Stomach (tissue), 4 donors: ENCODE measurements at regions not wholly inside any gene's neighbourhood (a gene's known extent, or its start where the extent isn't known, plus 50 kb on each side); places are given as distances from the start of the nearest gene placed in this dataset.

Source experiments
- POLR2A ChIP-seq, 4 donors: fragments of 450-650 bp; IDR thresholded peaks; one replicate each; pipeline ENCODE4 v1.6.1; 2016; ENCODE audit warnings: antibody characterized with exemption in 4 of 4, control low read depth in 2 of 4, mild to moderate bottlenecking in 1 of 4, moderate library complexity in 1 of 4
- POLR2AphosphoS5 ChIP-seq, 3 donors: sonication (generic); formaldehyde crosslinking; IDR thresholded peaks; one replicate each; pipeline ENCODE4 v1.6.1; 2016; ENCODE audit warnings: antibody characterized with exemption in 3 of 3
- TF ChIP-seq, protein P1 (sequence below), 7 experiments: fragments of 450-650 bp in 4 of 7; fragments of 200-600 bp in 3 of 7; sonication (generic) in 3 of 7; IDR thresholded peaks; one replicate each; pipeline ENCODE4 v1.5.1; 2016 to 2019; ENCODE audit warnings: antibody characterized with exemption in 7 of 7, control low read depth in 2 of 7, mild to moderate bottlenecking in 1 of 7

DNA sequence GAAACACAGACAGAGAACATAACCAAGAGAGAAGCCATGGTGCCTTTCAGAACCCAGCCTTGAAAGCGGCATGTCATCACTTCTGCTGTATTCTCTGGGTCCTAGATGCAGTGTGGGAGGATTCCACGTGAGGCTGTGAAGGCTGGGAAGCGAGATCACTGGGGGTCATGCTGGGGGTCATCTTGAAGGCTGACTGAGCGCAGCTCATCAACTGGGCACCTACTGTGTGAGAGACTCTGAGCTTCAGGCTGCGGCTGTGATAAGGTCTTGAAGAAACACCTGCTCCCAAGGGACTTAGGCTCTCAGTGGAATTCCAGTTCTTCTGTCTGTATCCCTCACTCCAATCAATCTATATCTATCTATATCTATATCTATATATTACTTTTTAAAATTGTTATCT is 91.8 kb upstream of the KLF13 start:
- TF ChIP-seq, protein P1, sequence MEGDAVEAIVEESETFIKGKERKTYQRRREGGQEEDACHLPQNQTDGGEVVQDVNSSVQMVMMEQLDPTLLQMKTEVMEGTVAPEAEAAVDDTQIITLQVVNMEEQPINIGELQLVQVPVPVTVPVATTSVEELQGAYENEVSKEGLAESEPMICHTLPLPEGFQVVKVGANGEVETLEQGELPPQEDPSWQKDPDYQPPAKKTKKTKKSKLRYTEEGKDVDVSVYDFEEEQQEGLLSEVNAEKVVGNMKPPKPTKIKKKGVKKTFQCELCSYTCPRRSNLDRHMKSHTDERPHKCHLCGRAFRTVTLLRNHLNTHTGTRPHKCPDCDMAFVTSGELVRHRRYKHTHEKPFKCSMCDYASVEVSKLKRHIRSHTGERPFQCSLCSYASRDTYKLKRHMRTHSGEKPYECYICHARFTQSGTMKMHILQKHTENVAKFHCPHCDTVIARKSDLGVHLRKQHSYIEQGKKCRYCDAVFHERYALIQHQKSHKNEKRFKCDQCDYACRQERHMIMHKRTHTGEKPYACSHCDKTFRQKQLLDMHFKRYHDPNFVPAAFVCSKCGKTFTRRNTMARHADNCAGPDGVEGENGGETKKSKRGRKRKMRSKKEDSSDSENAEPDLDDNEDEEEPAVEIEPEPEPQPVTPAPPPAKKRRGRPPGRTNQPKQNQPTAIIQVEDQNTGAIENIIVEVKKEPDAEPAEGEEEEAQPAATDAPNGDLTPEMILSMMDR (IDR thresholded peaks at IDR 0.05), result no peak
- TF ChIP-seq POLR2AphosphoS5 (IDR thresholded peaks at IDR 0.05), result no peak
- no peak for TF ChIP-seq POLR2A (IDR thresholded peaks at IDR 0.05)
